CD14-positive monocyte (primary cell): ENCODE measurements at regions not wholly inside any gene's neighbourhood (a gene's known extent, or its start where the extent isn't known, plus 50 kb on each side); places are given as distances from the start of the nearest gene placed in this dataset.

Experiments used
- DNase-seq, 3 donors: peaks; one replicate each; pipeline ENCODE4 v3.0.0-alpha.2; 2011 to 2022
- H2AFZ ChIP-seq: 2 replicates; pipeline ENCODE4 v1.6.0; 2012; ENCODE audit warnings: mild to moderate bottlenecking, low read depth, low read length, inconsistent platforms; ENCODE audit not compliant: insufficient read depth, poor library complexity, severe bottlenecking
- H3K27ac ChIP-seq, 2 donors: 1 replicate in 1 of 2; 2 replicates in 1 of 2; pipeline ENCODE4 v1.5.1; 2012 to 2013; ENCODE audit warnings: low read length in 2 of 2, control low read depth in 1 of 2, inconsistent platforms in 1 of 2, low read depth in 1 of 2, mild to moderate bottlenecking in 1 of 2
- H3K27me3 ChIP-seq, 2 donors: one replicate each; pipeline versions ENCODE4 v1.6.0 to v1.6.1; 2011 to 2013; ENCODE audit warnings: low read length in 2 of 2; ENCODE audit not compliant: control insufficient read depth in 2 of 2, insufficient read depth in 2 of 2
- H3K36me3 ChIP-seq, 2 donors: replicated peaks in 1 of 2; 1 replicate in 1 of 2; 2 replicates in 1 of 2; pipeline versions ENCODE4 v1.5.1 to v1.6.1; 2012 to 2013; ENCODE audit warnings: low read length in 2 of 2, control low read depth in 1 of 2, inconsistent platforms in 1 of 2, mild to moderate bottlenecking in 1 of 2; ENCODE audit not compliant: insufficient read depth in 2 of 2, control insufficient read depth in 1 of 2
- H3K4me1 ChIP-seq, 2 donors: 1 replicate in 1 of 2; 2 replicates in 1 of 2; pipeline versions ENCODE4 v1.5.1 to v1.6.1; 2012 to 2013; ENCODE audit warnings: low read length in 2 of 2, control low read depth in 1 of 2, inconsistent platforms in 1 of 2, mild to moderate bottlenecking in 1 of 2, moderate library complexity in 1 of 2; ENCODE audit not compliant: insufficient read depth in 2 of 2, control insufficient read depth in 1 of 2
- H3K4me2 ChIP-seq: replicated peaks from 2 replicates; pipeline ENCODE3; 2012; ENCODE audit warnings: low read length, moderate library complexity, mild to moderate bottlenecking; ENCODE audit not compliant: poor library complexity, severe bottlenecking; ENCODE audit errors: extremely low read depth
- H3K4me3 ChIP-seq, 3 experiments: fragments of 200-600 bp in 1 of 3; sonication (generic) in 1 of 3; replicated peaks in 1 of 3; 1 replicate in 2 of 3; 2 replicates in 1 of 3; pipeline ENCODE4 v1.5.1; 2011 to 2013; ENCODE audit warnings: low read length in 3 of 3, mild to moderate bottlenecking in 3 of 3, control low read depth in 2 of 3, low read depth in 2 of 3, inconsistent platforms in 1 of 3, moderate library complexity in 1 of 3
- H3K79me2 ChIP-seq: 2 replicates; pipeline ENCODE4 v1.6.0; 2012; ENCODE audit warnings: mild to moderate bottlenecking, control low read depth, inconsistent platforms, low read length, moderate library complexity; ENCODE audit not compliant: insufficient read depth
- H3K9ac ChIP-seq: 2 replicates; pipeline ENCODE4 v1.6.0; 2017; ENCODE audit warnings: low read length, mild to moderate bottlenecking; ENCODE audit not compliant: insufficient read depth, poor library complexity, severe bottlenecking
- H3K9me3 ChIP-seq, 2 donors: replicated peaks in 1 of 2; 1 replicate in 1 of 2; 2 replicates in 1 of 2; pipeline versions ENCODE4 v1.5.1 to v1.6.1; 2012 to 2013; ENCODE audit warnings: low read length in 2 of 2, control low read depth in 1 of 2; ENCODE audit not compliant: control insufficient read depth in 1 of 2, insufficient read depth in 1 of 2
- H4K20me1 ChIP-seq: 2 replicates; pipeline ENCODE4 v1.6.0; 2012; ENCODE audit warnings: mild to moderate bottlenecking, low read length, control low read depth, moderate library complexity; ENCODE audit not compliant: insufficient read depth
- H3K27ac Mint-ChIP-seq, 7 donors: one replicate each; pipeline ENCODE4 v1.8.0; 2020; ENCODE audit warnings: mild to moderate bottlenecking in 7 of 7, mixed read lengths in 7 of 7, moderate library complexity in 6 of 7, inconsistent platforms in 2 of 7
- H3K27me3 Mint-ChIP-seq, 3 donors: one replicate each; pipeline ENCODE4 v1.8.0; 2021 to 2022; ENCODE audit warnings: low read depth in 3 of 3, mild to moderate bottlenecking in 3 of 3, mixed read lengths in 3 of 3, moderate library complexity in 3 of 3, inconsistent platforms in 1 of 3
- H3K36me3 Mint-ChIP-seq, 2 donors: one replicate each; pipeline ENCODE4 v1.8.0; 2020; ENCODE audit warnings: mixed read lengths in 2 of 2, inconsistent platforms in 1 of 2, mild to moderate bottlenecking in 1 of 2
- H3K4me1 Mint-ChIP-seq: one replicate; pipeline ENCODE4 v1.8.0; 2020; ENCODE audit warnings: mild to moderate bottlenecking, mixed read lengths
- H3K4me3 Mint-ChIP-seq, 2 donors: one replicate each; pipeline ENCODE4 v1.8.0; 2020; ENCODE audit warnings: mild to moderate bottlenecking in 2 of 2, mixed read lengths in 2 of 2, moderate library complexity in 1 of 2
- H3K9me3 Mint-ChIP-seq, 7 donors: one replicate each; pipeline ENCODE4 v1.8.0; 2020 to 2022; ENCODE audit warnings: mixed read lengths in 7 of 7, mild to moderate bottlenecking in 6 of 7, moderate library complexity in 6 of 7, inconsistent platforms in 2 of 7
- CTCF ChIP-seq: fragments of 200-600 bp; IDR thresholded peaks from one replicate; pipeline ENCODE4 v1.8.0; 2022; ENCODE audit warnings: antibody characterized with exemption, mild to moderate bottlenecking
- WGBS: methylation state at CpG from one replicate; pipeline ENCODE4 v1.1.5; 2013; ENCODE audit warnings: missing lambda C conversion rate; ENCODE audit not compliant: insufficient coverage; 5-methylcytosine and 5-hydroxymethylcytosine counted together
- intact Hi-C, 2 donors: fragments of 100-400 bp; cut with micrococcal nuclease; formaldehyde crosslinking; loops; one replicate each; pipeline versions ENCODE4 v1.15.0 to v1.15.1; 2023

DNA sequence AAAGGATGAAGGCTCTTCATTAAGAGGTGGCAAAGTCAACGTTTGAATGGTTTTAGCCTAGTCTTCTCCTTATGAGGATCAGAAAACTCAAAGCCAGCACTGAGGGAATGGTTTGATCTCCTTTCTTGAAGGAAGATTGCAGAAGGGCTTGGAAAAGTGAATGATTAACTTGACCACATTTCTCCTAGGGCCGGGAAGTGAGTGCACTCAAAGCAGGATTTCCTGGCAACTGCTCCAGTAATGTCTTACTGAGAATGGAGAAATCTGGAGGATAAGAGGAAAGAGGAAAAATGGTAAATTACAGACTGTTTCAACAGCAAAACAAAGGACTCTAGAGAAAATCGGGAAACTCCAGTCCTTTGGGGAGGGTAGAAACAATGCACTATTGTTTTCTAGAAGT is 189.0 kb upstream of the FOXA2 start:
- no peak overlapping the region for H3K27ac ChIP-seq

GRCh38 chr20:22775256-22775655 is 190.9 kb upstream of the FOXA2 start:
- intact Hi-C loops = no loop called here
- H3K4me3 ChIP-seq = no peak overlapping the region
- no peak overlapping the region for H3K4me2 ChIP-seq
- H3K36me3 Mint-ChIP-seq = no peaks in the 10 kb centered on the region
- H3K27me3 ChIP-seq = no peaks in the 10 kb centered on the region
- H3K36me3 ChIP-seq = no peaks in the 10 kb centered on the region
- no CpG with 5 or more reads among the region's 1 CpG for WGBS
- H3K4me1 ChIP-seq = no peaks in the 10 kb centered on the region
- no peak for TF ChIP-seq CTCF
- no peaks in the 10 kb centered on the region for H3K79me2 ChIP-seq
- H3K27me3 Mint-ChIP-seq = peaks cover 4 to 7% (median 5%) of the 10 kb centered on the region in 3 donors
- no peak overlapping the region for H3K27ac ChIP-seq
- H3K9me3 ChIP-seq = no peaks in the 10 kb centered on the region
- H4K20me1 ChIP-seq = no peaks in the 10 kb centered on the region
- H3K27ac Mint-ChIP-seq = no peak overlapping the region
- H2AFZ ChIP-seq = no peak overlapping the region
- H3K9ac ChIP-seq = no peak overlapping the region
- DNase-seq = no peak
- H3K9me3 Mint-ChIP-seq = peaks cover 0 to 9% (median 2%) of the 10 kb centered on the region in 7 donors
- H3K4me3 Mint-ChIP-seq = no peak overlapping the region
- no peaks in the 10 kb centered on the region for H3K4me1 Mint-ChIP-seq

More for the DNA sequence above, 189.0 kb upstream of the FOXA2 start:
- Mint-ChIP-seq H3K9me3 (peaks cover 0 to 11% (median 2%) of the 10 kb centered on the region in 7 donors), H3K36me3 (no peaks in the 10 kb centered on the region), H3K4me1 (no peaks in the 10 kb centered on the region), H3K27ac (no peak overlapping the region), H3K4me3 (no peak overlapping the region), H3K27me3 (peaks cover 5 to 8% (median 6%) of the 10 kb centered on the region in 3 donors)
- Histone ChIP-seq H3K36me3 (no peaks in the 10 kb centered on the region), H3K9ac (no peak overlapping the region), H3K79me2 (no peaks in the 10 kb centered on the region), H4K20me1 (no peaks in the 10 kb centered on the region), H3K9me3 (no peaks in the 10 kb centered on the region), H3K27me3 (no peaks in the 10 kb centered on the region), H3K4me1 (no peaks in the 10 kb centered on the region), H3K4me2 (no peak overlapping the region), H3K4me3 (no peak overlapping the region), H2AFZ (no peak overlapping the region)
- intact Hi-C loops = no loop called here
- WGBS = 69% methylated on average over 2 of the region's 3 CpGs
- DNase-seq = no peak
- no peak for TF ChIP-seq CTCF
